ENCODE measurements at regions not wholly inside any gene's neighbourhood (a gene's known extent, or its start where the extent isn't known, plus 50 kb on each side); places are given as distances from the start of the nearest gene placed in this dataset.

GRCh38 chr18:38933910-38934510, 1368.4 kb upstream of the CELF4 start:
- TF ChIP-seq CTCF (IDR thresholded peaks at IDR 0.05) (no peak), POLR2AphosphoS5 (IDR thresholded peaks at IDR 0.05) (no peak), POLR2A (IDR thresholded peaks at IDR 0.05) (no peak)
